Ishikawa (cell line): ENCODE measurements at regions not wholly inside any gene's neighbourhood (a gene's known extent, or its start where the extent isn't known, plus 50 kb on each side); places are given as distances from the start of the nearest gene placed in this dataset.

Experiments
- EP300 ChIP-seq: IDR thresholded peaks from 2 replicates; pipeline ENCODE4 v1.6.1; 2012; ENCODE audit warnings: borderline replicate concordance
- REST ChIP-seq: IDR thresholded peaks from 2 replicates; pipeline ENCODE4 v1.6.1; 2012; ENCODE audit warnings: low read depth, mild to moderate bottlenecking
- TEAD4 ChIP-seq: IDR thresholded peaks from 2 replicates; pipeline ENCODE4 v1.6.1; 2012
- TF ChIP-seq, protein P1 (sequence below): IDR thresholded peaks from 2 replicates; pipeline ENCODE4 v1.6.1; 2012

DNA sequence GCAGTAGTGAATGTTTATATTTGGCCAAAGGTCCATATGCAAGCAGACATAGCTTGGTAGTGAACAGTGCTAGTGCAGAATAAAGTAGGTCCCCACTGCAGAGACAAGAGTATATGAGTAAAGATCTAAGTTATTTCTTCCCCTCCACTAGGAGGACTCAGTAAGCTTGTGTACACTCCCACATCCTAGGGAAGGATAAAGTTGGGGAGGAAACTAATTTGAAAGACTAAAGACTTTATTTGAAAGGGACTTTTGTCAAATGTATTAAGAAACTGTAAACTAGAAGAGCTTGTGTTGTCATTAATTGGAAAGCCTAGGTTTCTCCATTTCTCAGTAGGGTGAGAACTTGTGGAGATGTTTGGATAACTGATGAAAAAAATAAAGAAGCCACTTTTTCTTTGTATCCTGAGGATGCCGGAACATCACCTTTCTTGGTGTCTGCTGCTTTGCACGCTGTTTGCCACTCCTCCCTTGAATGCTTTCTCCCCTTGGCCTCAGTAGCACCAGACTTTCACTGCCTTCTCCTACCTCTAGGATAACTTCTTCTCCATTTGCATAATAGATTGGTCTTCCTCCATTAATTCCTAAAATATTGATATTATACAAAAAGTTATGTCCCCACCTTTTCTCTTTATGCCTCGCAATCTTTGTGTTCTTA is 329.0 kb downstream of the PARP8 start:
- no peak for TF ChIP-seq REST
- TF ChIP-seq, protein P1, sequence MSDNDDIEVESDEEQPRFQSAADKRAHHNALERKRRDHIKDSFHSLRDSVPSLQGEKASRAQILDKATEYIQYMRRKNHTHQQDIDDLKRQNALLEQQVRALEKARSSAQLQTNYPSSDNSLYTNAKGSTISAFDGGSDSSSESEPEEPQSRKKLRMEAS = no peak
- no peak for TF ChIP-seq TEAD4
- TF ChIP-seq EP300 = no peak
